Heart right ventricle (tissue), 16 donors: ENCODE measurements at regions not wholly inside any gene's neighbourhood (a gene's known extent, or its start where the extent isn't known, plus 50 kb on each side); places are given as distances from the start of the nearest gene placed in this dataset.
"Not testable (repeated sequence)": the region's sequence is repeated elsewhere in the genome, so short reads cannot be mapped to it uniquely, and the experiment has no call there.

ENCODE experiments used
- ATAC-seq, 8 donors: fragments of 200-7000 bp; cut with Tn5 transposase; one replicate each; pipeline ENCODE4 v1.9.1; 2020; ENCODE audit warnings: mild to moderate bottlenecking in 8 of 8, moderate library complexity in 8 of 8, moderate number of reproducible peaks in 1 of 8
- DNase-seq, 2 donors: peaks; one replicate each; pipeline ENCODE4 v3.0.0-alpha.2; 2020
- H3K27ac ChIP-seq, 10 donors: fragments of 200-600 bp; sonication (generic) in 2 of 10; one replicate each; pipeline versions ENCODE4 v1.5.0 to v1.8.0; 2020 to 2022; ENCODE audit warnings: mild to moderate bottlenecking in 3 of 10
- H3K27me3 ChIP-seq, 7 donors: fragments of 200-600 bp; one replicate each; pipeline ENCODE4 v1.8.0; 2021 to 2022; ENCODE audit warnings: mild to moderate bottlenecking in 2 of 7
- H3K36me3 ChIP-seq, 9 donors: fragments of 200-600 bp; sonication (generic) in 1 of 9; one replicate each; pipeline versions ENCODE4 v1.5.0 to v1.8.0; 2020 to 2022; ENCODE audit warnings: mild to moderate bottlenecking in 2 of 9
- H3K4me1 ChIP-seq, 9 donors: fragments of 200-600 bp; sonication (generic) in 1 of 9; one replicate each; pipeline versions ENCODE4 v1.5.0 to v1.8.0; 2020 to 2022; ENCODE audit warnings: mild to moderate bottlenecking in 4 of 9
- H3K4me3 ChIP-seq, 10 donors: fragments of 200-600 bp; sonication (generic) in 2 of 10; one replicate each; pipeline versions ENCODE4 v1.5.0 to v1.8.0; 2020 to 2022; ENCODE audit warnings: mild to moderate bottlenecking in 7 of 10, moderate library complexity in 2 of 10
- H3K9me3 ChIP-seq, 11 donors: fragments of 200-600 bp in 10 of 11; sonication (generic) in 2 of 11; one replicate each; pipeline versions ENCODE4 v1.5.0 to v1.8.0; 2013 to 2022; ENCODE audit warnings: mild to moderate bottlenecking in 2 of 11, control low read depth in 1 of 11, moderate library complexity in 1 of 11
- CTCF ChIP-seq, 9 donors: fragments of 200-600 bp; sonication (generic) in 2 of 9; IDR thresholded peaks; one replicate each; pipeline versions ENCODE4 v1.5.0 to v1.8.0; 2021 to 2022; ENCODE audit warnings: antibody characterized with exemption in 9 of 9, mild to moderate bottlenecking in 5 of 9, moderate library complexity in 1 of 9
- WGBS, 2 donors: extraction: QIAGEN DNeasy Blood & Tissue Kit; methylation state at CpG; one replicate each; pipeline ENCODE4 v1.1.7; 2013; ENCODE audit warnings: inconsistent platforms in 1 of 2; 5-methylcytosine and 5-hydroxymethylcytosine counted together
- intact Hi-C, 10 donors: fragments of 100-400 bp; cut with DNase I; formaldehyde crosslinking; loops; one replicate each; pipeline versions ENCODE4 v1.11.1 to v1.14.2; 2022
- donor health status: Arrhythmogenic right ventricular cardiomyopathy.
- donor health status: ischemic (EF 13 %, LVEDD 7.1; RV severe dilation, severe dysfunction).
- donor health status: healthy with polysubstance abuse.
- donor health status: DM: no; HTN: yes; CAD: no.
- donor health status: DM: no; HTN: no; CAD: no.
- donor health status: ischemic (EF 25% LVEDD 6.9; RV normal size, moderate dysfunction).
- donor health status: ischemic (EF 25% LVEDD 5.7; RV mildly dilated, moderate dysfunction).
- donor health status: healthy.
- donor health status: DM: yes; HTN: yes; CAD: no.
- donor health status: Ischemic cardiomyopathy.
- donor health status: ischemic (EF 35%, LVEDD 5.7; RV mildly dilated, moderate dysfunction).
- donor health status: nonischemic (EF 11% LVEDD 7.7; RV severe dilation, severe dysfunction).
- donor health status: DM: yes; HTN: yes; CAD: no.
- donor health status: PGD.
- donor health status: ischemic (EF 29% LVEDD 5.4; RV normal size, mild dysfunction).
- donor health status: nonischemic (EF 23%, LVEDD 6.1; RV moderate dilation, normal function).

GRCh38 chr3:147256739-147257138, 149.6 kb downstream of the ZIC4 start:
- no peak for ATAC-seq
- Histone ChIP-seq H3K27me3 (no peaks in the 10 kb centered on the region), H3K27ac (no peak overlapping the region), H3K9me3 (no peaks in the 10 kb centered on the region), H3K4me3 (no peak overlapping the region), H3K4me1 (no peaks in the 10 kb centered on the region), H3K36me3 (no peaks in the 10 kb centered on the region)
- DNase-seq, result no peak
- TF ChIP-seq CTCF (IDR thresholded peaks at IDR 0.05), result no peak
- intact Hi-C loops, result no loop called here
- 72 to 77% methylated on average over 2 of the region's 2 CpGs for WGBS, 2 donors

GRCh38 chr3:147246906-147247305, 159.4 kb downstream of the ZIC4 start:
- intact Hi-C loops, result no loop called here
- no peaks in the 10 kb centered on the region for H3K27me3 ChIP-seq
- H3K36me3 ChIP-seq, result no peaks in the 10 kb centered on the region
- H3K4me1 ChIP-seq, result no peaks in the 10 kb centered on the region
- H3K9me3 ChIP-seq, result peaks cover 0 to 4% (median 0%) of the 10 kb centered on the region in 11 donors
- 89 to 91% methylated on average over 4 of the region's 4 CpGs for WGBS, 2 donors
- DNase-seq (no peak), ATAC-seq (no peak)
- no peak overlapping the region for H3K4me3 ChIP-seq
- TF ChIP-seq CTCF (IDR thresholded peaks at IDR 0.05), result no peak
- H3K27ac ChIP-seq, result no peak overlapping the region

- intact Hi-C loops, ATAC-seq: not testable (repeated sequence)
- WGBS, 2 donors, result 96 to 97% methylated on average over 34 of the region's 34 CpGs
These were observed 160.7 kb downstream of the ZIC4 start for GRCh38 chr3:147245638-147246037.

GRCh38 chr3:147245022-147245421, 161.3 kb downstream of the ZIC4 start:
- H3K27ac ChIP-seq, DNase-seq, ATAC-seq, H3K27me3 ChIP-seq, H3K9me3 ChIP-seq, H3K4me1 ChIP-seq, H3K36me3 ChIP-seq, H3K4me3 ChIP-seq, intact Hi-C loops: not testable (repeated sequence)
- WGBS, 2 donors, result 85 to 86% methylated on average over 10 of the region's 10 CpGs

More at GRCh38 chr3:147245638-147246037, 160.7 kb downstream of the ZIC4 start:
- DNase-seq, result peak in 1 of 2 donors; percentile 8
- not testable (repeated sequence) for H3K27me3 ChIP-seq, H3K4me3 ChIP-seq, H3K27ac ChIP-seq, H3K4me1 ChIP-seq, H3K9me3 ChIP-seq, H3K36me3 ChIP-seq

- H3K4me3 ChIP-seq, result no peak overlapping the region
- H3K9me3 ChIP-seq, result peaks cover 0 to 4% (median 0%) of the 10 kb centered on the region in 11 donors
- no peaks in the 10 kb centered on the region for H3K36me3 ChIP-seq
- no peaks in the 10 kb centered on the region for H3K4me1 ChIP-seq
- no peak overlapping the region for H3K27ac ChIP-seq
- peaks cover 0 to 5% (median 0%) of the 10 kb centered on the region in 7 donors for H3K27me3 ChIP-seq
- DNase-seq (no peak), ATAC-seq (no peak)
- no peak for TF ChIP-seq CTCF (IDR thresholded peaks at IDR 0.05)
- intact Hi-C loops, result no loop called here
These were observed 161.9 kb downstream of the ZIC4 start for GRCh38 chr3:147244397-147244796.

GRCh38 chr3:147240581-147240980, 165.8 kb downstream of the ZIC4 start:
- no peak for DNase-seq
- H3K36me3 ChIP-seq, result no peaks in the 10 kb centered on the region
- intact Hi-C loops, result no loop called here
- ATAC-seq, result no peak
- WGBS, 2 donors, result 87 to 96% methylated on average over 1 of the region's 1 CpG
- H3K27me3 ChIP-seq, result peaks cover 0 to 5% (median 0%) of the 10 kb centered on the region in 7 donors
- no peaks in the 10 kb centered on the region for H3K9me3 ChIP-seq
- no peak overlapping the region for H3K27ac ChIP-seq
- H3K4me1 ChIP-seq, result no peaks in the 10 kb centered on the region
- H3K4me3 ChIP-seq, result no peak overlapping the region
- no peak for TF ChIP-seq CTCF (IDR thresholded peaks at IDR 0.05)
